K562 (cell line): ENCODE measurements at regions not wholly inside any gene's neighbourhood (a gene's known extent, or its start where the extent isn't known, plus 50 kb on each side); places are given as distances from the start of the nearest gene placed in this dataset.
A peak's percentile ranks its signal among the peaks of the same experiment; 100 is the strongest.

Source experiments
- ATAC-seq: fragments of 200-7000 bp; cut with Tn5 transposase; 3 replicates; pipeline ENCODE4 v1.9.1; 2020; ENCODE audit warnings: moderate library complexity
- BruUV-seq: library from RNA; stranded (reverse); fragments of 400-500 nt; replicated peaks from 2 replicates; lab custom pipeline; 2021; lab: Mats Ljungman, UMichigan
- CTCF ChIA-PET: fragments of 300-600 bp; formaldehyde crosslinking; extraction: SDS; loops from one replicate; lab custom pipeline; 2021; ENCODE audit warnings: low intra/inter-chr PET ratio; lab: Yijun Ruan, JAX
- POLR2A ChIA-PET: fragments of 300-600, 350-650 bp; sonication (Branson Sonifier 250); formaldehyde crosslinking; extraction: SDS; loops from one replicate; lab custom pipeline; 2021; ENCODE audit warnings: antibody characterized with exemption, inconsistent platforms; lab: Yijun Ruan, JAX
- DNase-seq, 4 experiments: peaks; one replicate each; pipeline versions ENCODE4 v3.0.0 to v3.0.0-alpha.2; 2011 to 2018; ENCODE audit warnings: low spot score in 3 of 4, mixed read lengths in 3 of 4; ENCODE audit errors: extremely low read depth in 1 of 4
- FAIRE-seq: peaks from 2 replicates; lab custom pipeline; 2011; peaks lifted over from hg19 to GRCh38; lab: Jason Lieb, UNC
- H2AFZ ChIP-seq: 2 replicates; pipeline ENCODE4 v1.6.0; 2011; ENCODE audit warnings: low read depth, low read length, control low read depth, inconsistent platforms
- H3K27ac ChIP-seq: fragments of 200-600 bp; 3 replicates; pipeline ENCODE4 v1.8.0; 2011; ENCODE audit warnings: low read depth, mild to moderate bottlenecking, control low read depth, inconsistent platforms, low read length, moderate library complexity, mixed read lengths; ENCODE audit errors: extremely low read depth
- H3K27me3 ChIP-seq, 2 experiments: fragments of 300-600 bp in 1 of 2; 2 replicates in 1 of 2; 3 replicates in 1 of 2; pipeline versions ENCODE4 v1.6.0 to v1.8.0; 2011; ENCODE audit warnings: inconsistent platforms in 2 of 2, low read length in 2 of 2, mild to moderate bottlenecking in 1 of 2, mixed read lengths in 1 of 2, moderate library complexity in 1 of 2; ENCODE audit not compliant: control insufficient read depth in 2 of 2, insufficient read depth in 2 of 2
- H3K36me3 ChIP-seq: fragments of 300-600 bp; 3 replicates; pipeline ENCODE4 v1.8.0; 2011; ENCODE audit warnings: mild to moderate bottlenecking, low read length, inconsistent platforms; ENCODE audit not compliant: control insufficient read depth, insufficient read depth
- H3K4me1 ChIP-seq, 2 experiments: fragments of 200-600 bp in 1 of 2; replicated peaks in 1 of 2; 2 replicates in 1 of 2; 3 replicates in 1 of 2; pipeline versions ENCODE4 v1.5.1 to v1.8.0; 2011; ENCODE audit warnings: inconsistent platforms in 2 of 2, low read length in 2 of 2, mild to moderate bottlenecking in 1 of 2, mixed read lengths in 1 of 2, moderate library complexity in 1 of 2; ENCODE audit not compliant: control insufficient read depth in 2 of 2, insufficient read depth in 2 of 2
- H3K4me2 ChIP-seq: 2 replicates; pipeline ENCODE4 v1.6.1; 2011; ENCODE audit warnings: low read length, control low read depth, inconsistent platforms, mixed read lengths; ENCODE audit not compliant: insufficient read depth
- H3K4me3 ChIP-seq: fragments of 200-600 bp; sonication (generic), shearing (Covaris generic); 2 replicates; pipeline ENCODE4 v1.5.1; 2016; ENCODE audit warnings: control low read depth, inconsistent platforms
- H3K79me2 ChIP-seq: fragments of 200-600 bp; 3 replicates; pipeline ENCODE4 v1.8.0; 2011; ENCODE audit warnings: low read length, inconsistent platforms; ENCODE audit not compliant: control insufficient read depth, insufficient read depth
- H3K9ac ChIP-seq, 2 experiments: 2 replicates each; pipeline versions ENCODE4 v1.6.0 to v1.6.1; 2011; ENCODE audit warnings: low read depth in 2 of 2, low read length in 2 of 2, control low read depth in 1 of 2, inconsistent platforms in 1 of 2, mild to moderate bottlenecking in 1 of 2, mixed read lengths in 1 of 2; ENCODE audit not compliant: insufficient read depth in 1 of 2
- H3K9me1 ChIP-seq: one replicate; pipeline ENCODE4 v1.6.0; 2011; ENCODE audit warnings: inconsistent platforms, mild to moderate bottlenecking, low read length, moderate library complexity; ENCODE audit not compliant: control insufficient read depth, insufficient read depth
- H3K9me3 ChIP-seq: replicated peaks from 2 replicates; pipeline ENCODE4 v1.5.1; 2011; ENCODE audit warnings: low read depth, low read length, inconsistent platforms; ENCODE audit not compliant: control insufficient read depth, insufficient read depth
- H4K20me1 ChIP-seq: replicated peaks from 2 replicates; pipeline ENCODE4 v1.6.1; 2011; ENCODE audit warnings: low read length, inconsistent platforms, mixed read lengths; ENCODE audit not compliant: control insufficient read depth, insufficient read depth
- BMI1 ChIP-seq: fragments of 150-350 bp; IDR thresholded peaks from 2 replicates; pipeline ENCODE4 v1.6.1; 2014; ENCODE audit warnings: low read length
- FOXJ2 ChIP-seq: fragments of 200-800 bp; sonication (Bioruptor generic); IDR thresholded peaks from 2 replicates; pipeline ENCODE4 v1.6.1; 2016; ENCODE audit warnings: missing genetic modification characterization, missing compliant biosample characterization
- FOXP1 ChIP-seq: sonication (generic); formaldehyde crosslinking; IDR thresholded peaks from 2 replicates; pipeline ENCODE4 v1.8.0; 2022; ENCODE audit warnings: mild to moderate bottlenecking, missing genetic modification reagents
- GATAD2B ChIP-seq: fragments of 450-650 bp; IDR thresholded peaks from 2 replicates; pipeline ENCODE4 v1.6.1; 2017; ENCODE audit warnings: mild to moderate bottlenecking, borderline replicate concordance
- MAFF ChIP-seq: IDR thresholded peaks from 2 replicates; pipeline ENCODE4 v1.6.1; 2012; ENCODE audit warnings: low read length, improper control_type of control experiment
- MCM5 ChIP-seq: fragments of 450-650 bp; IDR thresholded peaks from 2 replicates; pipeline ENCODE4 v1.6.1; 2016; ENCODE audit warnings: low read depth
- MED1 ChIP-seq: sonication (generic); formaldehyde crosslinking; IDR thresholded peaks from 2 replicates; pipeline ENCODE4 v1.8.1; 2023; ENCODE audit warnings: missing genetic modification reagents, borderline replicate concordance
- MEF2A ChIP-seq: IDR thresholded peaks from 2 replicates; pipeline ENCODE4 v1.6.1; 2011; ENCODE audit warnings: low read depth, mild to moderate bottlenecking, low read length, moderate library complexity; ENCODE audit not compliant: control insufficient read depth
- NCOA6 ChIP-seq: fragments of 450-650 bp; IDR thresholded peaks from 2 replicates; pipeline ENCODE4 v1.6.1; 2017; ENCODE audit warnings: mild to moderate bottlenecking
- PHB2 ChIP-seq: fragments of 450-650 bp; IDR thresholded peaks from 2 replicates; pipeline ENCODE4 v1.6.1; 2017; ENCODE audit warnings: low read depth
- SRSF3 ChIP-seq: fragments of 200-400 bp; formaldehyde crosslinking; IDR thresholded peaks from 2 replicates; pipeline ENCODE4 v1.6.1; 2016; ENCODE audit warnings: mild to moderate bottlenecking, low read length, moderate library complexity; ENCODE audit not compliant: insufficient read depth
- TFAM ChIP-seq: fragments of 250-450 bp; sonication (Bioruptor Pico); conservative IDR thresholded peaks from 2 replicates; pipeline ENCODE4 v1.5.0; 2021; ENCODE audit warnings: mild to moderate bottlenecking, moderate library complexity
- ZFP1 ChIP-seq: fragments of 450-650 bp; formaldehyde crosslinking; IDR thresholded peaks from 2 replicates; pipeline ENCODE4 v1.4.0; 2020; ENCODE audit warnings: mild to moderate bottlenecking, mixed read lengths
- ZNF282 ChIP-seq: sonication (generic); formaldehyde crosslinking; IDR thresholded peaks from 2 replicates; pipeline ENCODE4 v1.8.1; 2023; ENCODE audit warnings: missing genetic modification reagents
- ZNF316 ChIP-seq: fragments of 450-650 bp; IDR thresholded peaks from 2 replicates; pipeline ENCODE4 v1.6.1; 2016
- WGBS: fragments of 100-300 bp; shearing (Covaris generic); methylation state at CpG from one replicate; pipeline ENCODE4 v1.1.6; 2016; ENCODE audit warnings: low coverage, mixed read lengths; ENCODE audit not compliant: insufficient coverage; ENCODE audit errors: missing lambda C conversion rate; 5-methylcytosine and 5-hydroxymethylcytosine counted together
- in situ Hi-C: fragments of 300-500 bp; cut with MboI; formaldehyde crosslinking; loops from 4 replicates; pipeline ENCODE4 v1.15.0; 2018; ENCODE audit warnings: inconsistent platforms, mixed read lengths
- intact Hi-C: fragments of 100-400 bp; cut with micrococcal nuclease; formaldehyde crosslinking; loops from 2 replicates; pipeline ENCODE4 v1.14.2; 2022
- TF ChIP-seq, protein P1 (sequence below): fragments of 450-650 bp; formaldehyde crosslinking; IDR thresholded peaks from 2 replicates; pipeline ENCODE4 v1.4.0; 2022; ENCODE audit warnings: missing genetic modification characterization
- TF ChIP-seq, protein P2 (sequence below): sonication (generic); formaldehyde crosslinking; IDR thresholded peaks from 2 replicates; pipeline ENCODE4 v1.4.0; 2020; ENCODE audit warnings: mild to moderate bottlenecking, missing genetic modification reagents
- TF ChIP-seq, protein P3 (sequence below): fragments of 250-450 bp; sonication (Bioruptor Pico); IDR thresholded peaks from 2 replicates; pipeline ENCODE4 v1.5.1; 2021; ENCODE audit warnings: mild to moderate bottlenecking
- TF ChIP-seq, protein P4 (sequence below): fragments of 250-450 bp; sonication (Bioruptor Pico); IDR thresholded peaks from 2 replicates; pipeline ENCODE4 v1.4.0; 2020; ENCODE audit warnings: mild to moderate bottlenecking

GRCh38 chr5:42037379-42037932 lies 112.4 kb downstream of the FBXO4 start:
- H4K20me1 ChIP-seq = no peaks in the 10 kb centered on the region
- H3K4me3 ChIP-seq = no peak overlapping the region
- POLR2A ChIA-PET = no interaction called here
- WGBS = 0% methylated on average over 3 of the region's 3 CpGs
- no peaks in the 10 kb centered on the region for H3K9me1 ChIP-seq
- H3K9ac ChIP-seq = no peak overlapping the region
- CTCF ChIA-PET = no interaction called here
- DNase-seq (no peak), FAIRE-seq (no peak), ATAC-seq (no peak)
- in situ Hi-C loops = no loop called here
- H3K79me2 ChIP-seq = no peaks in the 10 kb centered on the region
- H2AFZ ChIP-seq = no peak overlapping the region
- H3K4me2 ChIP-seq = no peak overlapping the region
- H3K27ac ChIP-seq = no peak overlapping the region
- no peaks in the 10 kb centered on the region for H3K4me1 ChIP-seq
- no peaks in the 10 kb centered on the region for H3K36me3 ChIP-seq
- no TSS peak for BruUV-seq
- no peaks in the 10 kb centered on the region for H3K27me3 ChIP-seq
- H3K9me3 ChIP-seq = no peaks in the 10 kb centered on the region
- intact Hi-C loops = no loop called here
- TF ChIP-seq NCOA6 (no peak), ZFP1 (CRISPR knock-in tag) (no peak), PHB2 (no peak), ZNF282 (CRISPR knock-in tag) (no peak), SRSF3 (no peak), FOXP1 (no peak), MAFF (peak; percentile 84), ZNF316 (peak; percentile 91), MEF2A (no peak), TFAM (CRISPR knock-in tag) (no peak), GATAD2B (no peak), MED1 (no peak), FOXJ2 (tag) (no peak), BMI1 (no peak), MCM5 (no peak)
- TF ChIP-seq, protein P1, sequence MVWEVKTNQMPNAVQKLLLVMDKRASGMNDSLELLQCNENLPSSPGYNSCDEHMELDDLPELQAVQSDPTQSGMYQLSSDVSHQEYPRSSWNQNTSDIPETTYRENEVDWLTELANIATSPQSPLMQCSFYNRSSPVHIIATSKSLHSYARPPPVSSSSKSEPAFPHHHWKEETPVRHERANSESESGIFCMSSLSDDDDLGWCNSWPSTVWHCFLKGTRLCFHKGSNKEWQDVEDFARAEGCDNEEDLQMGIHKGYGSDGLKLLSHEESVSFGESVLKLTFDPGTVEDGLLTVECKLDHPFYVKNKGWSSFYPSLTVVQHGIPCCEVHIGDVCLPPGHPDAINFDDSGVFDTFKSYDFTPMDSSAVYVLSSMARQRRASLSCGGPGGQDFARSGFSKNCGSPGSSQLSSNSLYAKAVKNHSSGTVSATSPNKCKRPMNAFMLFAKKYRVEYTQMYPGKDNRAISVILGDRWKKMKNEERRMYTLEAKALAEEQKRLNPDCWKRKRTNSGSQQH = no peak
- TF ChIP-seq, protein P2, sequence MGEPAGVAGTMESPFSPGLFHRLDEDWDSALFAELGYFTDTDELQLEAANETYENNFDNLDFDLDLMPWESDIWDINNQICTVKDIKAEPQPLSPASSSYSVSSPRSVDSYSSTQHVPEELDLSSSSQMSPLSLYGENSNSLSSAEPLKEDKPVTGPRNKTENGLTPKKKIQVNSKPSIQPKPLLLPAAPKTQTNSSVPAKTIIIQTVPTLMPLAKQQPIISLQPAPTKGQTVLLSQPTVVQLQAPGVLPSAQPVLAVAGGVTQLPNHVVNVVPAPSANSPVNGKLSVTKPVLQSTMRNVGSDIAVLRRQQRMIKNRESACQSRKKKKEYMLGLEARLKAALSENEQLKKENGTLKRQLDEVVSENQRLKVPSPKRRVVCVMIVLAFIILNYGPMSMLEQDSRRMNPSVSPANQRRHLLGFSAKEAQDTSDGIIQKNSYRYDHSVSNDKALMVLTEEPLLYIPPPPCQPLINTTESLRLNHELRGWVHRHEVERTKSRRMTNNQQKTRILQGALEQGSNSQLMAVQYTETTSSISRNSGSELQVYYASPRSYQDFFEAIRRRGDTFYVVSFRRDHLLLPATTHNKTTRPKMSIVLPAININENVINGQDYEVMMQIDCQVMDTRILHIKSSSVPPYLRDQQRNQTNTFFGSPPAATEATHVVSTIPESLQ (CRISPR knock-in tag) = no peak
- TF ChIP-seq, protein P3, sequence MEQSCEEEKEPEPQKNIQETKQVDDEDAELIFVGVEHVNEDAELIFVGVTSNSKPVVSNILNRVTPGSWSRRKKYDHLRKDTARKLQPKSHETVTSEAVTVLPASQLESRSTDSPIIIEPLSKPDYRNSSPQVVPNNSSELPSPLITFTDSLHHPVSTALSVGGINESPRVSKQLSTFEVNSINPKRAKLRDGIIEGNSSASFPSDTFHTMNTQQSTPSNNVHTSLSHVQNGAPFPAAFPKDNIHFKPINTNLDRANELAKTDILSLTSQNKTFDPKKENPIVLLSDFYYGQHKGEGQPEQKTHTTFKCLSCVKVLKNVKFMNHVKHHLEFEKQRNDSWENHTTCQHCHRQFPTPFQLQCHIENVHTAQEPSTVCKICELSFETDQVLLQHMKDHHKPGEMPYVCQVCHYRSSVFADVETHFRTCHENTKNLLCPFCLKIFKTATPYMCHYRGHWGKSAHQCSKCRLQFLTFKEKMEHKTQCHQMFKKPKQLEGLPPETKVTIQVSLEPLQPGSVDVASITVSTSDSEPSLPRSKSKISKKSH (CRISPR knock-in tag) = no peak
- TF ChIP-seq, protein P4, sequence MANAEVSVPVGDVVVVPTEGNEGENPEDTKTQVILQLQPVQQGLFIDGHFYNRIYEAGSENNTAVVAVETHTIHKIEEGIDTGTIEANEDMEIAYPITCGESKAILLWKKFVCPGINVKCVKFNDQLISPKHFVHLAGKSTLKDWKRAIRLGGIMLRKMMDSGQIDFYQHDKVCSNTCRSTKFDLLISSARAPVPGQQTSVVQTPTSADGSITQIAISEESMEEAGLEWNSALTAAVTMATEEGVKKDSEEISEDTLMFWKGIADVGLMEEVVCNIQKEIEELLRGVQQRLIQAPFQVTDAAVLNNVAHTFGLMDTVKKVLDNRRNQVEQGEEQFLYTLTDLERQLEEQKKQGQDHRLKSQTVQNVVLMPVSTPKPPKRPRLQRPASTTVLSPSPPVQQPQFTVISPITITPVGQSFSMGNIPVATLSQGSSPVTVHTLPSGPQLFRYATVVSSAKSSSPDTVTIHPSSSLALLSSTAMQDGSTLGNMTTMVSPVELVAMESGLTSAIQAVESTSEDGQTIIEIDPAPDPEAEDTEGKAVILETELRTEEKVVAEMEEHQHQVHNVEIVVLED = no peak
